ENCODE measurements at regions not wholly inside any gene's neighbourhood (a gene's known extent, or its start where the extent isn't known, plus 50 kb on each side); places are given as distances from the start of the nearest gene placed in this dataset.
"Not testable (repeated sequence)": the region's sequence is repeated elsewhere in the genome, so short reads cannot be mapped to it uniquely, and the experiment has no call there.

DNA sequence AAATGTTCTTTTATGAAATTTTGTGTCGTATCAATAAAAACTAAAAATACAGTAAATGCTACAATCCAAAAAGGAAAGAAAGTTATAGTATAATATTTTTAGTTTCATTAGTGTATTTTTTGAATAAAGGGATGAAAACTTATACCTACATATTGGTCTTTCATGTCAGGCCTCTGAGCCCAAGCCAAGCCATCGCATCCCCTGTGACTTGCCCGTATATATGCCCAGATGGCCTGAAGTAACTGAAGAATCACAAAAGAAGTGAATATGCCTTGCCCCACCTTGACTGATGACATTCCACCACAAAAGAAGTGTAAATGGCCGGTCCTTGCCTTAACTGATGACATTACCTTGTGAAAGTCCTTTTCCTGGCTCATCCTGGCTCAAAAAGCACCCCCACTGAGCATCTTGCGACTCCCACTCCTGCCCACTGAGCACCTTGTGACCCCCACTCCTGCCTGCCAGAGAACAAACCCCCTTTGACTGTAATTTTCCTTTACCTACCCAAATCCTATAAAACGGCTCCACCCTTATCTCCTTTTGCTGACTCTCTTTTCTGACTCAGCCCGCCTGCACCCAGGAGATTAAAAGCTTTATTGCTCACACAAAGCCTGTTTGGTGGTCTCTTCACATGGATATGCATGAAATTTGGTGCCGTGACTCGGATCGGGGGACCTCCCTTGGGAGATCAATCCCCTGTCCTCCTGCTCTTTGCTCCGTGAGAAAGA is 108.2 kb upstream of the PELI1 start:
- not testable (repeated sequence) for DNase-seq

DNA sequence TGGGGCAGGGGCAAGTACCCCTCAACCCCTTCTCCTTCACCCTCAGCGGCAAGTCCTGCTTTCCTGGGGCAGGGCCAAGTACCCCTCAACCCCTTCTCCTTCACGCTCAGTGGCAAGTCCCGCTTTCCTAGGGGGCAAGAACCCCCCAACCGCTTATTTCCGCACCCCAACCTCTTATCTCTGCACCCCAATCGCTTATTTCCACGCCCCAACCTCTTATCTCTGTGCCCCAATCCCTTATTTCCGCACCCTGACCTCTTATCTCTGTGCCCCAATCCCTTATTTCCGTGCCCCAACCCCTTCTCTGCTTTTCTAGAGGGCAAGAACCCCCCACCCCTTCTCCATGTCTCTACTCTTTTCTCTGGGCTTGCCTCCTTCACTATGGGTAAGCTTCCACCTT is 109.2 kb upstream of the PELI1 start:
- not testable (repeated sequence) for DNase-seq

DNA sequence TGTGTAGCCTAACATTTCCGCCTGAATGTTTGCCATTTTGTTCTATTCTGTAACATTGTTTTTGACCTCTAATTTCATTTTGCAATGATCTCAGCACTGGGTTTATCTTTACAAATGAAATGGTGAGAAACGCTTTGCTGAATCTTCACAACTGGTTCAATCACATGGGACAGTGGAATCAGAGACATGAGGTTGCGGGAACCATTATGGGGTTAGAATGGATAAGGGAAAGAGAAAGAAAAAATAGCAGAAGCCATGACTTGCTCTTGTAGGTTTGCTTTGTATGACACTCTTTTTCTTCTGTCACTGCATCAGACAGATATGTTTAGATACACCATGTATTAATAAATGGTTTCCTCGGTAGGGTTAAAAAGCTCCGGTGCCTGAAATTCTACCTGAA is 114.3 kb upstream of the PELI1 start:
- peak; percentile 51 for DNase-seq

DNA sequence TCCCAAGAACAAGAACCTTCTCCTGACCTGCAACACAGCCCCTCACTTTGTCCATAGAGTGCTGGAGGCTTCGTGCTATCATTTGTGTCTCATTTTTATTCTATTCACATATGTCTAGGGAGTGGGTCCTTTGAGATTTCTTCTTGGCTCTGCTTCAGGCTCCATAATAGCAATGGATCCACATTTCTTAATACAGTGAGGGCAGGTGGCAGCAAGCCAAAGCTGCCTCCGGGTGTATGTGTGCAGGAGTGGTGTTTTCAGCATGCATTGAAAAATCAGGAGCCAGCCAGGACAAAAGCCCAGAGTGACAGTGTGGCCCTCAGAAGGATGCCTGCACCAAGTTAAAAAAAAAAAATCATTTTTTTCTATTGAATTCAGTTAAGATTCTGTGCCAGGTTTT is 115.1 kb upstream of the PELI1 start:
- no peak for DNase-seq

DNA sequence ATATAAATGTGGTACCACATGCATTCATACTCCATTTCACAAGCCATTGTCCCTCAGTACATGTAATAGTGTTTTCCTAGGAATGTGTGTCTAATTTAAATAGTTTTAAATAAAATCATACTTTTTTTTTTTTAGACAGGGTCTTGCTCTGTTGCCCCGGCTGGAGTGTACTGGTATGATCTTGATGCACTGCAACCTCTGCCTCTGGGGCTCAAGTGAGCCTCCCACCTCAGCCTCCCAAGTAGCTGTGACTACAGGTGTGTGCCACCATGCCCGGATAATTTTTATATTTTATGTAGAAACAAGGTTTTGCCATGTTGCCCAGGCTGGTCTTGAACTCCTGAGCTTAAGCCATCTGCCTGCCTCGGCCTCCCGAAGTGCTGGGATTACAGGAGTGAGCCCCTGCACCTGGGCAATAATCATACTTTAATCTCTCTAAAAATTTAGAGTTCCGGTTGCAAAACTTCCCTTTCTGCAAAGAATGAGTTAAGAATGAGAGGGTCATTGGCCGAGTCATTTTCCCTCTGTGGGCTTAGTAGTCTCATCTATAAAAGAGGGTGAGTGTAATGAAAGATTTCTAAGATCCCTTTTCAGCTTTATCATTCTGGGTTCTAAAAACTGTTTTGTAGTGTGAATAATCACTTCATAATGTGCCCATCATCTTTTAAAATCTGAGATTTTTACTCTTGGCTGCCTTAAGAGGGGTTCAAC is 116.0 kb upstream of the PELI1 start:
- DNase-seq = peak; percentile 28

DNA sequence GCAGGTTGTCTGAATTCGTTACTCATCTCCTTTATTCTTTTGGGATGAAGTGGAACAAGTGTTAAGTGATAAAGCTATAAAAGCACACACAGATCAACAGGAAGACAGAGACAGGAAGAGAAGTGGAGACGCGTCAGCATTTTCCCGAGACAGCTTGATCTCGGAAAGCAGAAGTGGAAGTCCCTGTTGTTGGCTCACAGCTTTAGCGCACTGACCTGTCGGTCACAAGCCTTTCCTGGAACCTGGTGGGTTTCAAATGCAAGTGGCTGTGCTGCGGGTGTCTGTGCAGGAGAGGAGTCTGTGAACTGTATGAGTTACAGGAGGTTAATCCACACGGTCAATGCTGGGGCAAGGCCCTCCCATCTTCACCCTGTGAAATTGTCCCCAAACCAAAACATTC is 116.6 kb upstream of the PELI1 start:
- DNase-seq = peak; percentile 96

DNA sequence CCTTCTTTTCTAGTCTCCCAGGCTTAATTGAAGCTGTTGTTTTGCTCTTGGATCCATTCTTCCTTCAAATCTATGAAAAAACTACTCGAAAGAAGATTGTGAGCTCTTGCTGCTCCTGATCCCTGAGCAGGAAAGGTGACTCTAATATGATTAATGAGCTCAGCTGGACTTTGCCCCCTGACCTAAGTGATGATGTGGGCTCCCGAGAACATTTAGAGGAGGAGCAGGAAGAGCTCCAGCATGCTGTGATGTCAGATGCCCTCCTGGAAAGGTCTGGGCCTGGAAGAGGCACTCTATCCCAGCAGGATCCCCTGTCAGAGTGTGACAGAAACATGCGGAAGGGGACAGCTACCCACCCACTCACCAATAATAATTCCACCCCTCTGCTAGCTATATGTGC is 117.9 kb upstream of the PELI1 start:
- no peak for DNase-seq

DNA sequence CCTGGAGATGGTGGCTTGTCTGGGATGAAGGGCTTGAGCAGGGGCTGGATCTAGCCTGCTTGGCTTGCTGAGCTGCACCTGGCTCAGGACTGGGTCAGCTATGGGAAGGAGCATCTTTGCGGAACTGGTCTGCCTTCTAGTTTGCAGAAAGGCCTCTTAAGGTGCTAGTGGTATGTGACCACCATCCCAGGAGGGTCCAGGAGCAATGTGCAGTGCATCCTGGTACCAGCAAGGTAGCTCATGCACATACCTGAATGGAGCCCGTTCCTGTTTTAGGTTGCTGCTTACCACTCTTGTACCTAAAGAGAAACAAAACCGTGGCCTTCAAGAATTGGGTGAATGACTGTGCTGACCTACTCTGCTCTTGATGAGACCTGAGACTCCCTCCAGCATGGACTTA is 118.6 kb upstream of the PELI1 start:
- no peak for DNase-seq

DNA sequence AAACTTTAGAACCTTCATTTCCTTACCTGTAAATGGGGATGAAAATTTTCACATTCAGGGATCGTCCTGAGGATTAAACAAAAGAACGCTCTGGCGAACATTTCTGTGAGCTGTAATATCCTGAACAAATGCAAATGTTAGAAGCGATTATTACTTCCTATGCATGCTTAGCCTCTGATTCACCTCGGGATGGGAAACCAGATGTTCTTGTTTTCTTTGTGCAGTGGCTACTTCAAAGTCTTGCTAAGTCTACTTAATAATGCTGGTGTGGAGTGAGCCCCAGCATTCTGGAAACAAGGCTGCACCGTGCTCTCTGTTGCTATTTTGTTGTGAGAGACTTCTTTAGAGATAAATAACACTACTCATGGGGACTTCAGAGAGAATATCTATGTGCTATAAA is 119.1 kb upstream of the PELI1 start:
- DNase-seq = no peak

DNA sequence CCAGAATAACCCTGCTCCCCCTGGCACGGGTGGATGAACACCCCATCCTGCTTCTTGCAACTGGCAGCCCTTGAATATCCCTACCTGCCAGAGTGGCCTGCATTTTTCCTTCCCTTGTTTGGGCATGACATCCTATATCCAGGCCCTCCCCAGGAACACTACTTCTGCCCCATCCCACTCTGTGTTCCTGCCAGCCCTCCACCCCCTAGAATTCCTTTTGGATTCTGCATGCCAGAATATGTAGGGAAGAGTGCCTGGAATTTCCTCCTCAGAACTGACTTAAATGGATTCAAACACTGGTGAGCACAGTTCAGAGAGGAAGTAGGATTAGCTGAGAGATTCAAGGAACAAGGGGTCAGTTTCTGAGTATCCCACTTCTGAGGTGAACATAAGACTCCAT is 123.5 kb upstream of the PELI1 start:
- DNase-seq = no peak

DNA sequence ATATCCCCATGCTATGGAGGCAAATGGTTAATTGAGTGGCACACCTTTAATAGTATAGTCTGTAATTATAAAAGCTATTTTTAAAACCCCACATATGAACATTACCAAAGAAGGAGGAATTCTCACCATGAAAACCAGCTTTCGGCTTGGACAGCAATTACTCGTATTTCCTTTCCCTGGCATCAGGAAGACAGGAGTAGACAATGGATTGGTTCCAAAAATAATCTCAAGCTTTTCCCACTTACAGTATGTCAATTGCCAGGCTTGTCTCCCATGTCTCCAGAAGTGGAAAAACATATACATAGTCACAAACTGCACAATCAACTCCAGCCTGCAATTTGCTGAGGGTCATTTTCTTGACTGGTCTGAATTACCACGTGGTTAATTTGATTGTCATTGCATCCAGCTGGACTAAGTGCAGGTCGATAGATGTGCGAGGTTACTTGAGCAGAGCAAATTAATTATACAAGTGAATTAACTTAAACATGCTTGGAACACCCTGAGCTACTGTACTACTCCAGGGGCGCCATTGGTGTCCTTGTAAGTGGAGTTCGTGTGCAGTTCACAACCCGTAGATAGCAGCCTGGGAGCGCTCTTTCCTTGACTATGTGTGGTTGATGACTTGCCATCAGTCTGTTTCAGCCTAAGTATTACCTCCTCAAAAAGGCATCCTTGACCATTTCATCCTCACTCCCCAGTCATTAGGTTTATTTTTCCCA is 124.3 kb upstream of the PELI1 start:
- DNase-seq = no peak

DNA sequence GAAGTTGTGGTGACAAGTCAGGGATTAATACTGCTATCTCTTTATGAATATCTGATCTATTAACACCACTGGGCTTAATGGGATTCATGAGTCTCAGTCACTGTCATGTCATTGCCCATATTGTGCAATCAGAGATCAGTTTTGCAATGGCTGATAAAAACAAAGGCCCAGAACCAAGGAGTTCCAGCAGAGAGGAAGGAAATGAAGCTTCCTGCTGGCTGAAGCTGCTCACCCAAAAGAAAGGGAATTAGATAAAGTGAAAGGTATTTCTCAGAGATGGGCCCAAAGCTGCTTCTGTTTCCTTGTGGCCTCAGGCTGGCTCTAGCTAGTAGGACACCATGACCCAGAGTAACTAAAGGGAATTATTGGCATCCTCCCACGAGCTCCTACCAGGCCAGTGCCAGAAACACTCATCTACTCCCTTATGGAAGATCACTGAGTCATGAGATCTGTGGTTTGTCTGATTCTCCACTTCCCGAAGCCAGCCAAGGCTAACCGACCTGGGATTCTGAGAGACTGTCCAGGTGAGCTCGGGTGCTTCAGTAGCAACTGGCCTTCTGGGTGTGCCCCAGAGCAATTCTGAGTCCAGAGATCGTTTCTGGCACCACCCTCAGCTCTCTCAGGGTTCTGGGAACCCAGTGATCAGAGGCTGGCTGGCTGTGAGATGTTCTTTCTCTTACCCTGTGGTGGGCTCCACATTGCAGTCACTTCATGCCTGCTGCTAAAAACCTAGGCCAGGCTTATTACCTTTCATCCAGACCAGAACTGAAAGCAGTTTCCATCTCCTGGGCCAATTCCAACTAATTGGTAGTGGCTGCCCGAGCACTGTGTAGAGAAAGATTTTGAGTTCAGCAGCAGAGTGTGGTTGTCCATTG is 129.5 kb upstream of the PELI1 start:
- peak; percentile 92 for DNase-seq

DNA sequence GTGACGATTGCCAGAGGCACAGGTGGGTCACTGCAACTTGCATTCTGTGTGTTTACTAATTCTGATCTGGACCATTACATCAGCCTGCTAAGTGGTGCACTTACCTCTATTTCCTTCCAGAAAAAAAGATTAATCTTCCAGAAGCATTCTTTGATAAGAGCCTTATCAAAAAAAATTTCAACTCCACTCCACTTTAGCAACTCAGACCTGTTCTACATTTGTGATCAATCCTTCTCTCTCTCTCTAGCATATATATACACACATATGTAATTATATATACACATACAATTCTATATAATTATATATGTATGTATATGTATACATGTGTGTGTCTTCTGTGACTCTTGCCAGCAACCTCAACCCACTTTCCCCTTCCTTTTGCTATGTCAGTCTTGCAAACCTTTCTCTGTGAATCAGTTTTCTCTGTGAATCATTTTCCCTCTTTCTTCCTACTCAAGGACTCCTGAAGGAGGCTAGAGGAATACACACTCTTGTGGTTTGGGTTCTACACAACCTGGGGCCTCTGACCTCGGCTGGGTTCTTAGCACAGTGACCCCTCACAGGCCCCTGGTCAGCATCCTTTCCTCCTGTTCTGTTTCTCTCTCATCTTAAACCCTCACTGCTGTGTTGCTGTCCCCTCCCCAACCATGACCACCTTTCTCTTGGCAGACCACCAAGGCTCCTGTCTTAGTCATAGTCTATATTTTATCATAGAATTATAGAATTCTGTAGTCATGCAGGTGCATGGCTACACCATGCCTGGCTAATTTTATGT is 130.4 kb upstream of the PELI1 start:
- DNase-seq = no peak

DNA sequence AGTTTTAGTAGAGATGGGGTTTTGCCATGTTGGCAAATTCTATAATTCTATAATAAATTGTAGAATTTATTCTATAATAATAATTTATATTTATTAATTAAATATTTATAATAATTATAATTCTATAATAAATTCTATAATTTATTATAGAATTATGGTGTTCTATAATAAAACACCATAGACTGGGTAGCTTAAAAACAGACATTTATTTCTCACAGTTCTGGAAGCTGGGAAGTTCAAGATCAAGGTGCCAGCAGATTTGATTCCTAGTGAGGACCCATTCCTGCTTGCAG is 130.9 kb upstream of the PELI1 start:
- DNase-seq = no peak

DNA sequence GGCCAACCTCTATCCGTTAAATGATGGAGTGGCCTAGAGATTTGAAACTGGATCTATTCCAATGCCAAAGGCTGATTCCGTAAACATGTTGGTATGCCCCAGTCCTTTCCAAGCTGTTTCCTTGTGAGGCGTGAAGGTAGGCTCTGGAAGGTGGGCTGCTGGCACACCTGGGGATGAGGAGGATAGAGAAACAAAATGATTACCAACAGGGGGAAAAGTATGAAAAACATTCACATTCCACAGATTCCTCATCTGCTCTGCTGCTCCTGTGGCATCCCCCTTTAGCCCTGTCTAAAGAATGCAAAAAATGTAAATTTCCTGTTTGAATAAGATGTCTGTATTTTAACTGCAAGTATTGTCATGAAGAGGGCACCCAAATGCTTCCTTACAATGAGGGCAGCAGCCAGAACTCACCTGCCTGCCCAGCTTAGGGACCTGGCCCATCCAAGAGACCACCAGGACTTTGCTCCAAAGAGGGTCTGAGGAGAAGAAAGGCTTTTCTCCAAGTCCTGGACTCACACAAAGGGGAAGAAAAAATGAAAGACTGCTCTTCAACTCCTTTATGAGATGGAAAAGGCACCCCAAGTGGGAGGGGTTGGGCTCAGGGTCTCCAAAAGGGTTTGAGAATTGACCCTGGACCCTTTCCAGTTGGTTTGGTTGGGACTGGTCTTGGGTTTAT is 132.3 kb upstream of the PELI1 start:
- no peak for DNase-seq

DNA sequence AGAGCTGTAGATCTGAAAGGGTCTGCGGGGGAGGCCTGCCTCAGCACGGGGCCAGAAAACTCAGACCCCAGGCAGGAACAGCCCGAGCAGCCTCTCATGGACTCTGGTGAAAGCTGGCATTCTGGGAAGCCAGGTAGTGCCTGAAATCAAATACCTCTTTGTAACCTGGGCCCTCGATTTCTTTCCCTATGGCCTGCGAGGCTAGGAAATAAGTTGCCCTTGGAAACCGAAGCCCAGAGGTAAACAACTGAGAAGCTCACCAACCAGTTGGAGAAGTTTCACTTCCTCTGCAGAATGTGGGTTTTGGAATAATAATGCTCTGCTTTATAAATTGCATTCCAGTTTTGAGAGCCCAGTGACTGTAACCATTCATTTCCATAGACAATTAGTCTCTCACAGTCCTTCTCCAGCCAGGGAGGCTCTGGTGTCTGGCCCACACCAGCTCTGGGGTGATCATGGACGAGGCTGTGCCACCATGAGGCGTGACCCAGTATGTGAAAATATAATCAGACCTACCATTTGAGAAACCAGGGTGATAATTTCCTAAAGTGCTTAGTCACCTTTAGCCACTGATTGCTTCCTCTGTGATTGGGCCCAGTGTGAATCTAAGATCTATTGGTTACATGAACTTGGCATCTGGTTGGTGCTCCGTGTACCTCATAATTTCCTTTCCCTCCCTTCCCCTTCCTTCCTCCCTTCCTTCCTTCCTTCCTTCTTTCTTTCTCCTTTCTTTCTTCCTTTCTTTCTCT is 133.1 kb upstream of the PELI1 start:
- DNase-seq = peak; percentile 85

DNA sequence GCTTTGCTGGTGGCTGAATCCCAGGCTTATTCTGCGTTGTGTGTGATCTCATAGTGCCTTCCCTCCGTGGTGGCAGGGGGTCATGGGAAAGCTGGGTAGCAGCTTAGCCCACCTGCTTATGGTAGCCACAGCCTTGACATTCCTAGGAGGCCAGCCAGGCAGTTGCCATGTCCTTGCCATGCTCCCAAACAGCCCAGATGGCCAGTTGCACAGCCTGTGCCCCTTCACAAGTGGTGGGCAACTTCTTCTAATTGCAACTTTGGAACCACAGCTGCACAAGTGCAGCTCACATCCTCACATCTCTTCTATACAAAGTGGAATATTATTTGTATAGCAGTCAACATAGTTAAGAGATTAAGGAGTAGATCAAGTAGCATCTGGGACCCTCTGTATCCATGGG is 136.6 kb upstream of the PELI1 start:
- DNase-seq = not testable (repeated sequence)

DNA sequence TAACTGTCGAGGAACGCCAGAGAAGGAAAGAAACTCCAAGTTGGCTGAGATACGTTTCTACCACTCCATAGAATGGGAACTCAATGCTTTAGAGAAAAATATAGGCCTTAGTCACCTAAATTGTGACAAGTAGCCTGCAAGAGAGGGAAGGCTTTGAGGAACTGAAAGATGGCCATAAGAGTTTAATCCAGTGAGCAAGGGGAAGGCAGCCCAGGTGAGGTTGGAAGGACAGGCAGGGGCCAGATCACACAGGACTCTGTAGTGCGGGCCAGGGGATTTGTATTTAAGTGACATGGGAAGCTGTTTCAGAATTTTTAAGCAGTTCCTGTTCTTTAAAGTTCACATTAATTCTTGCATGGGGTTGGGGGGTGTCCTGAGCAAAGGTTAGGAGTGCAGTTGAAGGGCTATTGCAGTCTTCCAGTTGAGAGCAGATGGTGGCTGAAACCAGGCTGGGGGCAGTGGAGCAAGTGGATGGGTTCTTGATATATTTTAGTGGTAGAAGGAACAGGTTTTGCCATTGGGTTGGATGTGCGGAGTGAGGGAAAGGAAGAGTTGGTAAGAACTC is 138.9 kb upstream of the PELI1 start:
- DNase-seq = peak; percentile 40

DNA sequence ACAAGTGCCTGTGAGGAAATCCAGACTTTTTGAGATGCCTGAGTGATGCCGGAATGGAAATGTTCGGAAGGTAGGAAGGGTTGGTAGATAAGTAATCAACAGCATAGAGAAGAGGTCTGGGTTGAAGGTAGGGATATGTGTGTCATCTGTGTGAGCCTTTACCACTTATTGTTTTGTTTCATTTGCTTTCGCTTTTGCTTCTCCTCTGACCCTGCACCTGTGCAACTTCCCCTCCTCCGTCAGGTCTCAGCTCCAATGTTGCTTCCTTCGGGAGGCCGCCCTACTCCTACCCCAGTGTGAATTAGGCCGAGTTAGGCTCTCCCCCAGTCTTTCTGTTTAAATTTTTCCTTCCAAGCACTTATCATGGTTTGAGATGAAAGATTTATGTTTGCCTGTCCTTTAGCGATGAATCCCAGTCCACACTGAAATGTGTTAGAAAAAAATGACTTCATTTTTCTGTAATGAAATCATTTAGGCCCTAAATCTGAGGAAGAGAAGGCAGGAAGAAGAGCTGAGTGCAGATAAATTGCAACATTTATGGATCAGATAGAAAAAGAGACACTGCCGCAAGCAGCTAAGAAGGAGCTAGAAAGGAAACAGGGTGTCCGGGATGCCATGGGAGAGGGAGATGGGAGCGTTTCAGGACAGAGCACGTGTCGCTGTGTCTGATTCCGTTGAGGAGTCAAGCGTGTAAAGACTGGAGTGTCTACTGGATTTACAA is 139.6 kb upstream of the PELI1 start:
- DNase-seq = peak; percentile 46

DNA sequence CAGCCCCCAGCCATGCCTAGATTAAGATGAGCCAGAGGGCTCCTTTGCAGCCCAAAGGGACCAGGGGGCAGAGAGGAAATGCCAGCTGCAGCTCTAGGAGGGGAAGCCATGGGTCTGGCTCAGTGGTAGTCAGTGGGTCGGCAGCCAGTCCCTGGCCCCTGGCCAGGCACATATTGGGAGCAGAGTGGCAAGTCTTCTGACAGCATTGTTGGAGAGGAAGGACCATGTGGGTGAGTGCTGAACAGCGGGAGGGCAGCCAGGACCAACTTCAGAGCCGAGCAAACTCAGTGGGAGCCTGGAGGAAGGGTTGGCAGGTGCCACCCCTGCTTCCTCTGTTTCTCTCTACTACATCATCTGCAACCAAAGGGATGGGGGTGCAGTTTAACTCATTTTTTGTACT is 140.5 kb upstream of the PELI1 start:
- DNase-seq = no peak
